IMR-90 (cell line): ENCODE measurements at regions not wholly inside any gene's neighbourhood (a gene's known extent, or its start where the extent isn't known, plus 50 kb on each side); places are given as distances from the start of the nearest gene placed in this dataset.

Experiments used
- ATAC-seq: fragments of 200-7000 bp; cut with Tn5 transposase; 2 replicates; pipeline ENCODE4 v1.9.1; 2020; ENCODE audit warnings: low read depth, mild to moderate bottlenecking, moderate library complexity
- BruUV-seq: library from RNA; stranded (reverse); fragments of 400-500 nt; replicated peaks from 2 replicates; lab custom pipeline; 2021; lab: Mats Ljungman, UMichigan
- CTCF ChIA-PET: fragments of 300-600 bp; formaldehyde crosslinking; extraction: SDS; loops from one replicate; lab custom pipeline; 2021; ENCODE audit warnings: antibody characterized with exemption; lab: Yijun Ruan, JAX
- POLR2A ChIA-PET: fragments of 300-600 bp; sonication (Branson Sonifier 250); formaldehyde crosslinking; loops from one replicate; lab custom pipeline; 2022; ENCODE audit warnings: antibody characterized with exemption; ENCODE audit not compliant: unreplicated experiment; lab: Charles Lee
- DNase-seq: peaks from one replicate; pipeline ENCODE4 v3.0.0; 2013
- H2AFZ ChIP-seq: replicated peaks from 2 replicates; pipeline ENCODE3; 2013; ENCODE audit warnings: low read length, mild to moderate bottlenecking; ENCODE audit not compliant: poor library complexity
- H2AK5ac ChIP-seq: 2 replicates; pipeline ENCODE4 v1.6.1; 2013; ENCODE audit warnings: low read depth, low read length, inconsistent platforms
- H2AK9ac ChIP-seq: replicated peaks from 2 replicates; pipeline ENCODE3; 2013; ENCODE audit warnings: mild to moderate bottlenecking, low read depth, low read length, moderate library complexity; ENCODE audit not compliant: poor library complexity
- H2BK120ac ChIP-seq: 2 replicates; pipeline ENCODE4 v1.6.1; 2013; ENCODE audit warnings: low read depth, low read length, inconsistent platforms
- H2BK15ac ChIP-seq: 3 replicates; pipeline ENCODE4 v1.6.1; 2013; ENCODE audit warnings: low read depth, low read length, inconsistent platforms
- H2BK20ac ChIP-seq: 2 replicates; pipeline ENCODE4 v1.6.1; 2013; ENCODE audit warnings: low read depth, mild to moderate bottlenecking, inconsistent platforms, low read length, moderate library complexity
- H2BK5ac ChIP-seq: 2 replicates; pipeline ENCODE4 v1.6.1; 2013; ENCODE audit warnings: mild to moderate bottlenecking, low read depth, low read length, inconsistent platforms; ENCODE audit not compliant: poor library complexity, severe bottlenecking
- H3K14ac ChIP-seq: replicated peaks from 2 replicates; pipeline ENCODE4 v1.6.1; 2013; ENCODE audit warnings: low read depth, low read length, inconsistent platforms
- H3K18ac ChIP-seq: 2 replicates; pipeline ENCODE4 v1.6.1; 2013; ENCODE audit warnings: low read depth, low read length, control low read depth
- H3K23ac ChIP-seq: 2 replicates; pipeline ENCODE4 v1.6.1; 2013; ENCODE audit warnings: low read depth, low read length, inconsistent platforms
- H3K27ac ChIP-seq: 2 replicates; pipeline ENCODE4 v1.5.1; 2013; ENCODE audit warnings: mild to moderate bottlenecking, control low read depth, low read length; ENCODE audit not compliant: insufficient read depth
- H3K27me3 ChIP-seq: 2 replicates; pipeline ENCODE4 v1.6.1; 2013; ENCODE audit warnings: low read length; ENCODE audit not compliant: control insufficient read depth, insufficient read depth
- H3K36me3 ChIP-seq: 2 replicates; pipeline ENCODE4 v1.6.1; 2013; ENCODE audit warnings: low read length, mixed read lengths; ENCODE audit not compliant: control insufficient read depth, insufficient read depth
- H3K4ac ChIP-seq: 2 replicates; pipeline ENCODE4 v1.6.1; 2013; ENCODE audit warnings: low read depth, low read length, inconsistent platforms
- H3K4me1 ChIP-seq: 2 replicates; pipeline ENCODE4 v1.6.1; 2013; ENCODE audit warnings: low read length, mixed read lengths; ENCODE audit not compliant: control insufficient read depth, insufficient read depth
- H3K4me2 ChIP-seq: 2 replicates; pipeline ENCODE4 v1.6.1; 2013; ENCODE audit warnings: low read depth, mild to moderate bottlenecking, control low read depth, low read length, moderate library complexity
- H3K4me3 ChIP-seq: 2 replicates; pipeline ENCODE4 v1.5.1; 2013; ENCODE audit warnings: low read depth, mild to moderate bottlenecking, control low read depth, low read length, moderate library complexity; ENCODE audit not compliant: insufficient read depth
- H3K56ac ChIP-seq: 2 replicates; pipeline ENCODE4 v1.6.1; 2013; ENCODE audit warnings: low read length, inconsistent platforms; ENCODE audit not compliant: insufficient read depth; ENCODE audit errors: extremely low read depth
- H3K79me1 ChIP-seq, 2 experiments: 2 replicates each; pipeline ENCODE4 v1.6.1; 2013; ENCODE audit warnings: low read length in 2 of 2, inconsistent platforms in 1 of 2, low read depth in 1 of 2
- H3K9ac ChIP-seq: 2 replicates; pipeline ENCODE4 v1.6.1; 2013; ENCODE audit warnings: low read depth, low read length, control low read depth
- H3K9me1 ChIP-seq: 2 replicates; pipeline ENCODE4 v1.6.1; 2013; ENCODE audit warnings: low read length, inconsistent platforms; ENCODE audit not compliant: insufficient read depth
- H3K9me3 ChIP-seq: 2 replicates; pipeline ENCODE4 v1.6.1; 2013; ENCODE audit warnings: low read length; ENCODE audit not compliant: control insufficient read depth, insufficient read depth
- H4K20me1 ChIP-seq: 2 replicates; pipeline ENCODE4 v1.6.1; 2013; ENCODE audit warnings: low read length, inconsistent platforms; ENCODE audit not compliant: insufficient read depth
- H4K5ac ChIP-seq: 2 replicates; pipeline ENCODE4 v1.6.1; 2013; ENCODE audit warnings: mild to moderate bottlenecking, low read depth, low read length, control low read depth
- H4K8ac ChIP-seq, 2 experiments: 2 replicates each; pipeline ENCODE4 v1.6.1; 2013; ENCODE audit warnings: low read depth in 2 of 2, low read length in 2 of 2, control low read depth in 1 of 2, inconsistent platforms in 1 of 2
- H4K91ac ChIP-seq: 2 replicates; pipeline ENCODE4 v1.6.1; 2013; ENCODE audit warnings: low read depth, low read length, inconsistent platforms; ENCODE audit not compliant: insufficient read depth
- CEBPB ChIP-seq: IDR thresholded peaks from 2 replicates; pipeline ENCODE4 v1.6.1; 2012; ENCODE audit warnings: low read depth, low read length, improper control_type of control experiment
- MAFK ChIP-seq: IDR thresholded peaks from 2 replicates; pipeline ENCODE4 v1.6.1; 2012; ENCODE audit warnings: low read depth, low read length, improper control_type of control experiment
- MXI1 ChIP-seq: IDR thresholded peaks from 2 replicates; pipeline ENCODE4 v1.6.1; 2012; ENCODE audit warnings: low read depth, mild to moderate bottlenecking, low read length, moderate library complexity, borderline replicate concordance
- POLR2A ChIP-seq: IDR thresholded peaks from 2 replicates; pipeline ENCODE4 v1.6.1; 2012; ENCODE audit warnings: mild to moderate bottlenecking, low read depth, low read length
- RFX5 ChIP-seq: IDR thresholded peaks from 2 replicates; pipeline ENCODE4 v1.8.0; 2012; ENCODE audit warnings: low read depth, mild to moderate bottlenecking, low read length, moderate library complexity
- SMC3 ChIP-seq: fragments of 150-350 bp; IDR thresholded peaks from 2 replicates; pipeline ENCODE4 v1.6.1; 2016; ENCODE audit warnings: low read depth, mild to moderate bottlenecking, antibody characterized with exemption, low read length, moderate library complexity
- WGBS, 2 experiments: methylation state at CpG; one replicate each; pipeline versions ENCODE4 v1.1.5 to v1.1.7; 2013; ENCODE audit warnings: missing lambda C conversion rate in 2 of 2; ENCODE audit not compliant: insufficient read length in 1 of 2; ENCODE audit errors: extremely low coverage in 2 of 2; 5-methylcytosine and 5-hydroxymethylcytosine counted together
- dilution Hi-C: fragments of 300-500 bp; cut with HindIII; formaldehyde crosslinking; loops from one replicate; pipeline ENCODE4 v1.14.3; 2018; ENCODE audit warnings: low sequenced_read_pairs; ENCODE audit not compliant: unreplicated experiment
- in situ Hi-C: fragments of 300-500 bp; cut with MboI; formaldehyde crosslinking; loops from 3 replicates; pipeline ENCODE4 v1.14.3; 2019; ENCODE audit warnings: low sequenced_read_pairs, inconsistent platforms, mixed read lengths
- intact Hi-C: fragments of 100-400 bp; cut with micrococcal nuclease; formaldehyde crosslinking; loops from 2 replicates; pipeline ENCODE4 v1.10.0; 2022
- TF ChIP-seq, protein P1 (sequence below): conservative IDR thresholded peaks from 2 replicates; pipeline ENCODE4 v1.5.1; 2012; ENCODE audit warnings: mild to moderate bottlenecking, low read depth, low read length, improper control_type of control experiment
- TF ChIP-seq, protein P2 (sequence below): fragments of 150-350 bp; IDR thresholded peaks from 2 replicates; pipeline ENCODE4 v1.6.1; 2017; ENCODE audit warnings: mild to moderate bottlenecking, antibody characterized with exemption, low read length, low read depth
- TF ChIP-seq, protein P3 (sequence below): fragments of 150-350 bp; IDR thresholded peaks from 2 replicates; pipeline ENCODE4 v1.6.1; 2016; ENCODE audit warnings: low read depth, mild to moderate bottlenecking, low read length, moderate library complexity, borderline replicate concordance

DNA sequence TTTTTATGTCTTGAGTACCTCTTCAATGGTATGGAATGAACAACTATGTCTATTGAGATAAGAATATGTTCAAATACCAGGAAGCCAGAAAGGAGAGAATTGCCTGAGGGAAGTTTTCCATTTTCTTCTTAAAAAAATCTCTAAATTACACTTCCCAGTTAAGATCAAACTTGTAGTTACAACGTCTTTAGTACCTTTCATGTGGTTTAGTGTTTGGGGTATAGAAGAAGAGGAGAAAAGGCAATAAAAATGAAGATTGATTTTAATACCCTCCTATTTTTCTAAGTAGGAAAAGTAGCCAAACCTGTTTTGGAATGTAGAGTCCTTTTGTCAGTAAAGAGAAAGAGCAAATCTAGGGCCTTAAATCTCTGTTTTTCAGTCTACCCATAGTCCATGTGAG, 470.0 kb upstream of the SEMA3A start:
- Histone ChIP-seq H4K20me1 (no peaks in the 10 kb centered on the region), H2AFZ (no peak overlapping the region), H2AK5ac (no peak overlapping the region), H2BK5ac (no peak overlapping the region), H3K4me3 (no peak overlapping the region), H3K4me2 (no peak overlapping the region), H3K79me1 (no peaks in the 10 kb centered on the region), H3K14ac (no peak overlapping the region), H3K36me3 (no peaks in the 10 kb centered on the region), H4K91ac (no peak overlapping the region), H3K27me3 (no peaks in the 10 kb centered on the region), H3K18ac (no peak overlapping the region), H3K9me1 (no peaks in the 10 kb centered on the region), H3K4me1 (no peaks in the 10 kb centered on the region), H2AK9ac (no peak overlapping the region), H2BK120ac (no peak overlapping the region), H2BK15ac (no peak overlapping the region), H3K4ac (no peak overlapping the region), H2BK20ac (no peak overlapping the region), H3K9ac (no peak overlapping the region), H3K27ac (no peak overlapping the region), H4K5ac (no peak overlapping the region), H3K56ac (no peak overlapping the region), H3K23ac (no peak overlapping the region), H4K8ac (no peak overlapping the region), H3K9me3 (no peaks in the 10 kb centered on the region)
- WGBS, 2 experiments: no CpG with 5 or more reads among the region's 1 CpG
- dilution Hi-C loops (no loop called here), in situ Hi-C loops (no loop called here), intact Hi-C loops (no loop called here)
- DNase-seq (no peak), ATAC-seq (no peak)
- POLR2A ChIA-PET: no interaction called here
- BruUV-seq: no TSS peak
- TF ChIP-seq MAFK (no peak), SMC3 (no peak), CEBPB (no peak), RFX5 (no peak), POLR2A (no peak), MXI1 (no peak)
- TF ChIP-seq, protein P1, sequence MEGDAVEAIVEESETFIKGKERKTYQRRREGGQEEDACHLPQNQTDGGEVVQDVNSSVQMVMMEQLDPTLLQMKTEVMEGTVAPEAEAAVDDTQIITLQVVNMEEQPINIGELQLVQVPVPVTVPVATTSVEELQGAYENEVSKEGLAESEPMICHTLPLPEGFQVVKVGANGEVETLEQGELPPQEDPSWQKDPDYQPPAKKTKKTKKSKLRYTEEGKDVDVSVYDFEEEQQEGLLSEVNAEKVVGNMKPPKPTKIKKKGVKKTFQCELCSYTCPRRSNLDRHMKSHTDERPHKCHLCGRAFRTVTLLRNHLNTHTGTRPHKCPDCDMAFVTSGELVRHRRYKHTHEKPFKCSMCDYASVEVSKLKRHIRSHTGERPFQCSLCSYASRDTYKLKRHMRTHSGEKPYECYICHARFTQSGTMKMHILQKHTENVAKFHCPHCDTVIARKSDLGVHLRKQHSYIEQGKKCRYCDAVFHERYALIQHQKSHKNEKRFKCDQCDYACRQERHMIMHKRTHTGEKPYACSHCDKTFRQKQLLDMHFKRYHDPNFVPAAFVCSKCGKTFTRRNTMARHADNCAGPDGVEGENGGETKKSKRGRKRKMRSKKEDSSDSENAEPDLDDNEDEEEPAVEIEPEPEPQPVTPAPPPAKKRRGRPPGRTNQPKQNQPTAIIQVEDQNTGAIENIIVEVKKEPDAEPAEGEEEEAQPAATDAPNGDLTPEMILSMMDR: no peak
- TF ChIP-seq, protein P2, sequence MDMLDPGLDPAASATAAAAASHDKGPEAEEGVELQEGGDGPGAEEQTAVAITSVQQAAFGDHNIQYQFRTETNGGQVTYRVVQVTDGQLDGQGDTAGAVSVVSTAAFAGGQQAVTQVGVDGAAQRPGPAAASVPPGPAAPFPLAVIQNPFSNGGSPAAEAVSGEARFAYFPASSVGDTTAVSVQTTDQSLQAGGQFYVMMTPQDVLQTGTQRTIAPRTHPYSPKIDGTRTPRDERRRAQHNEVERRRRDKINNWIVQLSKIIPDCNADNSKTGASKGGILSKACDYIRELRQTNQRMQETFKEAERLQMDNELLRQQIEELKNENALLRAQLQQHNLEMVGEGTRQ: no peak
- TF ChIP-seq, protein P3, sequence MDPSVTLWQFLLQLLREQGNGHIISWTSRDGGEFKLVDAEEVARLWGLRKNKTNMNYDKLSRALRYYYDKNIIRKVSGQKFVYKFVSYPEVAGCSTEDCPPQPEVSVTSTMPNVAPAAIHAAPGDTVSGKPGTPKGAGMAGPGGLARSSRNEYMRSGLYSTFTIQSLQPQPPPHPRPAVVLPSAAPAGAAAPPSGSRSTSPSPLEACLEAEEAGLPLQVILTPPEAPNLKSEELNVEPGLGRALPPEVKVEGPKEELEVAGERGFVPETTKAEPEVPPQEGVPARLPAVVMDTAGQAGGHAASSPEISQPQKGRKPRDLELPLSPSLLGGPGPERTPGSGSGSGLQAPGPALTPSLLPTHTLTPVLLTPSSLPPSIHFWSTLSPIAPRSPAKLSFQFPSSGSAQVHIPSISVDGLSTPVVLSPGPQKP: no peak
- CTCF ChIA-PET: no interaction called here
